ENCODE measurements at regions not wholly inside any gene's neighbourhood (a gene's known extent, or its start where the extent isn't known, plus 50 kb on each side); places are given as distances from the start of the nearest gene placed in this dataset.

- TF ChIP-seq POLR2A (IDR thresholded peaks at IDR 0.05) (no peak), CTCF (IDR thresholded peaks at IDR 0.05) (no peak)
Measured at GRCh38 chr5:62705022-62705421, 126.4 kb downstream of the LRRC70 start.
